ENCODE measurements at regions not wholly inside any gene's neighbourhood (a gene's known extent, or its start where the extent isn't known, plus 50 kb on each side); places are given as distances from the start of the nearest gene placed in this dataset.

GRCh38 chr3:59698091-59698490, 648.3 kb upstream of the CFAP20DC start:
- no peak overlapping the region for H3K9ac ChIP-seq (ENCODE audit: low read depth in 1 of 3, low read length in 3 of 3)
- no peak overlapping the region for H3K27ac ChIP-seq (ENCODE audit: low read depth, low read length)
- H3K27me3 ChIP-seq (ENCODE audit: control insufficient read depth in 3 of 3, insufficient read depth in 3 of 3, low read length in 3 of 3), result no peaks in the 10 kb centered on the region
- H3K36me3 ChIP-seq (ENCODE audit: control insufficient read depth in 3 of 3, insufficient read depth in 3 of 3, low read length in 3 of 3), result no peaks in the 10 kb centered on the region
- H3K9me3 ChIP-seq (ENCODE audit: control insufficient read depth in 3 of 3, low read length in 3 of 3), result no peaks in the 10 kb centered on the region
- no peaks in the 10 kb centered on the region for H3K4me1 ChIP-seq (ENCODE audit: control insufficient read depth in 3 of 3, insufficient read depth in 3 of 3, low read length in 3 of 3)
- no peak overlapping the region for H3K4me3 ChIP-seq (ENCODE audit: low read length in 3 of 3)

GRCh38 chr3:59696783-59697182, 647.0 kb upstream of the CFAP20DC start:
- no peaks in the 10 kb centered on the region for H3K4me1 ChIP-seq (ENCODE audit: control insufficient read depth in 3 of 3, insufficient read depth in 3 of 3, low read length in 3 of 3)
- no peaks in the 10 kb centered on the region for H3K36me3 ChIP-seq (ENCODE audit: control insufficient read depth in 3 of 3, insufficient read depth in 3 of 3, low read length in 3 of 3)

GRCh38 chr3:59695860-59696259, 646.0 kb upstream of the CFAP20DC start:
- H3K9ac ChIP-seq (ENCODE audit: low read depth in 1 of 3, low read length in 3 of 3), result no peak overlapping the region
- no peaks in the 10 kb centered on the region for H3K9me3 ChIP-seq (ENCODE audit: control insufficient read depth in 3 of 3, low read length in 3 of 3)
- no peaks in the 10 kb centered on the region for H3K4me1 ChIP-seq (ENCODE audit: control insufficient read depth in 3 of 3, insufficient read depth in 3 of 3, low read length in 3 of 3)
- H3K27me3 ChIP-seq (ENCODE audit: control insufficient read depth in 3 of 3, insufficient read depth in 3 of 3, low read length in 3 of 3), result no peaks in the 10 kb centered on the region
- no peak overlapping the region for H3K4me3 ChIP-seq (ENCODE audit: low read length in 3 of 3)
- no peaks in the 10 kb centered on the region for H3K36me3 ChIP-seq (ENCODE audit: control insufficient read depth in 3 of 3, insufficient read depth in 3 of 3, low read length in 3 of 3)
- H3K27ac ChIP-seq (ENCODE audit: low read depth, low read length), result no peak overlapping the region

More at GRCh38 chr3:59696783-59697182, 647.0 kb upstream of the CFAP20DC start:
- Histone ChIP-seq H3K9ac (ENCODE audit: low read depth in 1 of 3, low read length in 3 of 3) (no peak overlapping the region), H3K4me3 (ENCODE audit: low read length in 3 of 3) (no peak overlapping the region), H3K27me3 (ENCODE audit: control insufficient read depth in 3 of 3, insufficient read depth in 3 of 3, low read length in 3 of 3) (no peaks in the 10 kb centered on the region), H3K27ac (ENCODE audit: low read depth, low read length) (no peak overlapping the region), H3K9me3 (ENCODE audit: control insufficient read depth in 3 of 3, low read length in 3 of 3) (no peaks in the 10 kb centered on the region)

GRCh38 chr3:59692117-59692516, 642.3 kb upstream of the CFAP20DC start:
- Histone ChIP-seq H3K27ac (ENCODE audit: low read depth, low read length) (no peak overlapping the region), H3K9me3 (ENCODE audit: control insufficient read depth in 3 of 3, low read length in 3 of 3) (no peaks in the 10 kb centered on the region), H3K27me3 (ENCODE audit: control insufficient read depth in 3 of 3, insufficient read depth in 3 of 3, low read length in 3 of 3) (no peaks in the 10 kb centered on the region), H3K36me3 (ENCODE audit: control insufficient read depth in 3 of 3, insufficient read depth in 3 of 3, low read length in 3 of 3) (no peaks in the 10 kb centered on the region), H3K4me3 (ENCODE audit: low read length in 3 of 3) (no peak overlapping the region), H3K9ac (ENCODE audit: low read depth in 1 of 3, low read length in 3 of 3) (no peak overlapping the region), H3K4me1 (ENCODE audit: control insufficient read depth in 3 of 3, insufficient read depth in 3 of 3, low read length in 3 of 3) (no peaks in the 10 kb centered on the region)

- no peak overlapping the region for H3K4me3 ChIP-seq (ENCODE audit: low read length in 3 of 3)
- no peaks in the 10 kb centered on the region for H3K9me3 ChIP-seq (ENCODE audit: control insufficient read depth in 3 of 3, low read length in 3 of 3)
- no peak overlapping the region for H3K9ac ChIP-seq (ENCODE audit: low read depth in 1 of 3, low read length in 3 of 3)
- H3K36me3 ChIP-seq (ENCODE audit: control insufficient read depth in 3 of 3, insufficient read depth in 3 of 3, low read length in 3 of 3), result no peaks in the 10 kb centered on the region
- no peak overlapping the region for H3K27ac ChIP-seq (ENCODE audit: low read depth, low read length)
- H3K27me3 ChIP-seq (ENCODE audit: control insufficient read depth in 3 of 3, insufficient read depth in 3 of 3, low read length in 3 of 3), result no peaks in the 10 kb centered on the region
- H3K4me1 ChIP-seq (ENCODE audit: control insufficient read depth in 3 of 3, insufficient read depth in 3 of 3, low read length in 3 of 3), result no peaks in the 10 kb centered on the region
Observed at GRCh38 chr3:59690886-59691285, 641.1 kb upstream of the CFAP20DC start.

- Histone ChIP-seq H3K9me3 (ENCODE audit: control insufficient read depth in 3 of 3, low read length in 3 of 3) (no peaks in the 10 kb centered on the region), H3K27ac (ENCODE audit: low read depth, low read length) (no peak overlapping the region), H3K27me3 (ENCODE audit: control insufficient read depth in 3 of 3, insufficient read depth in 3 of 3, low read length in 3 of 3) (no peaks in the 10 kb centered on the region), H3K4me3 (ENCODE audit: low read length in 3 of 3) (no peak overlapping the region), H3K36me3 (ENCODE audit: control insufficient read depth in 3 of 3, insufficient read depth in 3 of 3, low read length in 3 of 3) (no peaks in the 10 kb centered on the region), H3K9ac (ENCODE audit: low read depth in 1 of 3, low read length in 3 of 3) (no peak overlapping the region), H3K4me1 (ENCODE audit: control insufficient read depth in 3 of 3, insufficient read depth in 3 of 3, low read length in 3 of 3) (no peaks in the 10 kb centered on the region)
Observed at GRCh38 chr3:59688636-59689035, 638.8 kb upstream of the CFAP20DC start.

GRCh38 chr3:59685432-59685831, 635.6 kb upstream of the CFAP20DC start:
- Histone ChIP-seq H3K27ac (ENCODE audit: low read depth, low read length) (no peak overlapping the region), H3K4me3 (ENCODE audit: low read length in 3 of 3) (no peak overlapping the region), H3K36me3 (ENCODE audit: control insufficient read depth in 3 of 3, insufficient read depth in 3 of 3, low read length in 3 of 3) (no peaks in the 10 kb centered on the region), H3K9me3 (ENCODE audit: control insufficient read depth in 3 of 3, low read length in 3 of 3) (no peaks in the 10 kb centered on the region), H3K27me3 (ENCODE audit: control insufficient read depth in 3 of 3, insufficient read depth in 3 of 3, low read length in 3 of 3) (no peaks in the 10 kb centered on the region), H3K9ac (ENCODE audit: low read depth in 1 of 3, low read length in 3 of 3) (no peak overlapping the region), H3K4me1 (ENCODE audit: control insufficient read depth in 3 of 3, insufficient read depth in 3 of 3, low read length in 3 of 3) (no peaks in the 10 kb centered on the region)

GRCh38 chr3:59684766-59685165, 634.9 kb upstream of the CFAP20DC start:
- Histone ChIP-seq H3K4me3 (ENCODE audit: low read length in 3 of 3) (no peak overlapping the region), H3K9ac (ENCODE audit: low read depth in 1 of 3, low read length in 3 of 3) (no peak overlapping the region), H3K27me3 (ENCODE audit: control insufficient read depth in 3 of 3, insufficient read depth in 3 of 3, low read length in 3 of 3) (no peaks in the 10 kb centered on the region), H3K36me3 (ENCODE audit: control insufficient read depth in 3 of 3, insufficient read depth in 3 of 3, low read length in 3 of 3) (no peaks in the 10 kb centered on the region), H3K9me3 (ENCODE audit: control insufficient read depth in 3 of 3, low read length in 3 of 3) (no peaks in the 10 kb centered on the region), H3K27ac (ENCODE audit: low read depth, low read length) (no peak overlapping the region), H3K4me1 (ENCODE audit: control insufficient read depth in 3 of 3, insufficient read depth in 3 of 3, low read length in 3 of 3) (no peaks in the 10 kb centered on the region)

GRCh38 chr3:59680919-59681318, 631.1 kb upstream of the CFAP20DC start:
- Histone ChIP-seq H3K9ac (ENCODE audit: low read depth in 1 of 3, low read length in 3 of 3) (no peak overlapping the region), H3K4me1 (ENCODE audit: control insufficient read depth in 3 of 3, insufficient read depth in 3 of 3, low read length in 3 of 3) (no peaks in the 10 kb centered on the region), H3K4me3 (ENCODE audit: low read length in 3 of 3) (no peak overlapping the region), H3K36me3 (ENCODE audit: control insufficient read depth in 3 of 3, insufficient read depth in 3 of 3, low read length in 3 of 3) (no peaks in the 10 kb centered on the region), H3K9me3 (ENCODE audit: control insufficient read depth in 3 of 3, low read length in 3 of 3) (no peaks in the 10 kb centered on the region), H3K27me3 (ENCODE audit: control insufficient read depth in 3 of 3, insufficient read depth in 3 of 3, low read length in 3 of 3) (no peaks in the 10 kb centered on the region), H3K27ac (ENCODE audit: low read depth, low read length) (no peak overlapping the region)

GRCh38 chr3:59677747-59678702, 628.2 kb upstream of the CFAP20DC start:
- no peaks in the 10 kb centered on the region for H3K27me3 ChIP-seq (ENCODE audit: control insufficient read depth in 3 of 3, insufficient read depth in 3 of 3, low read length in 3 of 3)
- no peaks in the 10 kb centered on the region for H3K9me3 ChIP-seq (ENCODE audit: control insufficient read depth in 3 of 3, low read length in 3 of 3)
- H3K4me1 ChIP-seq (ENCODE audit: control insufficient read depth in 3 of 3, insufficient read depth in 3 of 3, low read length in 3 of 3), result no peaks in the 10 kb centered on the region
- H3K4me3 ChIP-seq (ENCODE audit: low read length in 3 of 3), result no peak overlapping the region
- H3K27ac ChIP-seq (ENCODE audit: low read depth, low read length), result no peak overlapping the region
- no peak overlapping the region for H3K9ac ChIP-seq (ENCODE audit: low read depth in 1 of 3, low read length in 3 of 3)
- H3K36me3 ChIP-seq (ENCODE audit: control insufficient read depth in 3 of 3, insufficient read depth in 3 of 3, low read length in 3 of 3), result no peaks in the 10 kb centered on the region

Data from skeletal muscle tissue (tissue), 3 donors.